GM12874 (cell line): ENCODE measurements at regions not wholly inside any gene's neighbourhood (a gene's known extent, or its start where the extent isn't known, plus 50 kb on each side); places are given as distances from the start of the nearest gene placed in this dataset.

Experiments used
- CTCF ChIP-seq: IDR thresholded peaks from 2 replicates; pipeline ENCODE4 v1.5.1; 2011; ENCODE audit warnings: low read depth, mild to moderate bottlenecking, control low read depth, low read length, moderate library complexity; ENCODE audit not compliant: insufficient read depth

- TF ChIP-seq CTCF, result no peak
Measured at GRCh38 chr12:71243370-71243769, 85.6 kb upstream of the TSPAN8 start.

- no peak for TF ChIP-seq CTCF
Measured at GRCh38 chr12:71242511-71242910, 84.7 kb upstream of the TSPAN8 start.

GRCh38 chr12:71240946-71241345 lies 83.1 kb upstream of the TSPAN8 start:
- TF ChIP-seq CTCF, result no peak

GRCh38 chr12:71239731-71240130 lies 81.9 kb upstream of the TSPAN8 start:
- no peak for TF ChIP-seq CTCF

GRCh38 chr12:71237128-71237527 lies 79.3 kb upstream of the TSPAN8 start:
- TF ChIP-seq CTCF, result no peak

GRCh38 chr12:71236133-71236660 lies 78.4 kb upstream of the TSPAN8 start:
- TF ChIP-seq CTCF, result no peak

GRCh38 chr12:71233083-71233482 lies 75.3 kb upstream of the TSPAN8 start:
- no peak for TF ChIP-seq CTCF
